Trophoblast cell (in vitro differentiated cells and primary cell): ENCODE measurements at regions not wholly inside any gene's neighbourhood (a gene's known extent, or its start where the extent isn't known, plus 50 kb on each side); places are given as distances from the start of the nearest gene placed in this dataset.

Experiments used
- DNase-seq, 2 donors: peaks; one replicate each; pipeline ENCODE4 v3.0.0-alpha.2; 2016
- H2AFZ ChIP-seq: 2 replicates; pipeline ENCODE4 v1.6.1; 2013; ENCODE audit warnings: low read length, moderate library complexity, mild to moderate bottlenecking; ENCODE audit not compliant: insufficient read depth, poor library complexity
- H2AK5ac ChIP-seq: 2 replicates; pipeline ENCODE4 v1.6.1; 2013; ENCODE audit warnings: mild to moderate bottlenecking, low read length
- H2BK120ac ChIP-seq: 2 replicates; pipeline ENCODE4 v1.6.1; 2013; ENCODE audit warnings: low read length, mild to moderate bottlenecking, moderate library complexity; ENCODE audit not compliant: insufficient read depth, poor library complexity
- H2BK12ac ChIP-seq: 2 replicates; pipeline ENCODE4 v1.6.1; 2013; ENCODE audit warnings: mild to moderate bottlenecking, low read length, moderate library complexity
- H2BK5ac ChIP-seq: 2 replicates; pipeline ENCODE4 v1.6.1; 2013; ENCODE audit warnings: low read length, low read depth, moderate library complexity, mild to moderate bottlenecking; ENCODE audit not compliant: poor library complexity
- H3K14ac ChIP-seq: 2 replicates; pipeline ENCODE4 v1.6.1; 2013; ENCODE audit warnings: mild to moderate bottlenecking, low read length
- H3K18ac ChIP-seq: 2 replicates; pipeline ENCODE4 v1.6.1; 2013; ENCODE audit warnings: mild to moderate bottlenecking, low read length
- H3K23ac ChIP-seq: 2 replicates; pipeline ENCODE4 v1.6.1; 2013; ENCODE audit warnings: low read length
- H3K27ac ChIP-seq: 2 replicates; pipeline ENCODE4 v1.5.1; 2013; ENCODE audit warnings: low read depth, mild to moderate bottlenecking, inconsistent platforms, low read length, moderate library complexity
- H3K27me3 ChIP-seq: 2 replicates; pipeline ENCODE4 v1.6.1; 2013; ENCODE audit warnings: inconsistent platforms, mild to moderate bottlenecking, low read length, moderate library complexity; ENCODE audit not compliant: insufficient read depth
- H3K36me3 ChIP-seq, 2 experiments: 1 replicate in 1 of 2; 2 replicates in 1 of 2; pipeline ENCODE4 v1.6.1; 2013; ENCODE audit warnings: low read length in 2 of 2, mild to moderate bottlenecking in 2 of 2, moderate library complexity in 1 of 2; ENCODE audit not compliant: insufficient read depth in 2 of 2, control insufficient read depth in 1 of 2
- H3K4ac ChIP-seq: 2 replicates; pipeline ENCODE4 v1.6.1; 2013; ENCODE audit warnings: low read depth, mild to moderate bottlenecking, low read length, moderate library complexity
- H3K4me1 ChIP-seq, 2 experiments: 1 replicate in 1 of 2; 2 replicates in 1 of 2; pipeline ENCODE4 v1.6.1; 2013; ENCODE audit warnings: low read length in 2 of 2, mild to moderate bottlenecking in 2 of 2, moderate library complexity in 1 of 2; ENCODE audit not compliant: insufficient read depth in 2 of 2, control insufficient read depth in 1 of 2
- H3K4me2 ChIP-seq: 2 replicates; pipeline ENCODE4 v1.6.1; 2013; ENCODE audit warnings: inconsistent platforms, mild to moderate bottlenecking, low read length, moderate library complexity
- H3K4me3 ChIP-seq: 2 replicates; pipeline ENCODE4 v1.5.1; 2013; ENCODE audit warnings: mild to moderate bottlenecking, low read depth, low read length, inconsistent platforms
- H3K79me1 ChIP-seq: one replicate; pipeline ENCODE4 v1.6.1; 2013; ENCODE audit warnings: low read length
- H3K79me2 ChIP-seq: 2 replicates; pipeline ENCODE4 v1.6.1; 2013; ENCODE audit warnings: low read length, mild to moderate bottlenecking; ENCODE audit not compliant: control insufficient read depth, insufficient read depth, poor library complexity
- H3K9ac ChIP-seq: 2 replicates; pipeline ENCODE4 v1.6.1; 2013; ENCODE audit warnings: mild to moderate bottlenecking, low read length
- H3K9me3 ChIP-seq: 2 replicates; pipeline ENCODE4 v1.6.1; 2013; ENCODE audit warnings: low read depth, mild to moderate bottlenecking, control low read depth, inconsistent platforms, low read length; ENCODE audit not compliant: insufficient read depth
- H4K12ac ChIP-seq: 2 replicates; pipeline ENCODE4 v1.6.1; 2013; ENCODE audit warnings: low read depth, mild to moderate bottlenecking, low read length, moderate library complexity
- H4K8ac ChIP-seq: 2 replicates; pipeline ENCODE4 v1.6.1; 2013; ENCODE audit warnings: low read depth, mild to moderate bottlenecking, low read length, moderate library complexity
- H4K91ac ChIP-seq: one replicate; pipeline ENCODE4 v1.6.1; 2013; ENCODE audit warnings: low read depth, mild to moderate bottlenecking, low read length, moderate library complexity
- WGBS: extraction: QIAGEN DNeasy Blood & Tissue Kit; methylation state at CpG from one replicate; pipeline ENCODE4 v1.1.7; 2013; ENCODE audit warnings: missing lambda C conversion rate; ENCODE audit not compliant: insufficient read length, insufficient coverage; ENCODE audit errors: extremely low coverage; 5-methylcytosine and 5-hydroxymethylcytosine counted together

DNA sequence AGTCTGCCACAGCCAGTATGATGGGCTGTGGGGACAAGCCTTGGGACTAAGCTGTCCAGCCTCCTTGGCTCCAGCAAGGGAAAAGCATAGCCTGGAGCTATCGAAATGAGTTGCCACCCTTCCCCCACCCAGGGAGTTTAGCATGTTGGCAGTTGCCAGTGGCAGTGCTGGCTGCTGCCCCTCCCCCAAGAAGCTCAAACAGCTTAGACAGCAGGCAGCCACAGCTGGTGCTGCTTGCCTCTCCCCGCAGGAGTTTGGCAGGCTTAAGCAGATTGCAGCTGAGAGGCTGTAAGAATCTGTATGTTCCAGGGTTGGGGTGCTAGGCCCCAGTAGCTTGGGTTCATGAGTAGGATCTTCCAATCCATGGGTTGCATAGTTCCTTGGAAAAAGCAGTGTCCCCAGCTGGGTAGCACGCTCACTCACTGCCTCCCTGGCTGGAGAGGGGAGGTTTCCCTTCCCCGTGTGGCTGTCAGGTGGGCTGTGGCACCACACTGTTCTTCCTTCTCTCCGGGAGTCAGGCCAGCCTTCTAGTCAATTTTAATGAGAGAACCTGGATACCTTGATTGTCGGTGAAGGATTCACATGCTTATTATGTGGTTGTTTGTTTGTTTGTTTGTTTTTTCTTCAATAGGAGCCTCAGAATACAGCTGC is 506.1 kb downstream of the CDH11 start:
- no peak overlapping the region for H3K14ac ChIP-seq
- no CpG with 5 or more reads among the region's 6 CpGs for WGBS
- H2AK5ac ChIP-seq, result no peak overlapping the region
- H3K27ac ChIP-seq, result no peak overlapping the region
- H3K18ac ChIP-seq, result no peak overlapping the region
- no peak for DNase-seq
- H4K8ac ChIP-seq, result no peak overlapping the region
- H3K4me1 ChIP-seq, result peaks cover 0 to 4% of the 10 kb centered on the region in 2 experiments
- no peak overlapping the region for H2BK5ac ChIP-seq
- H3K4me3 ChIP-seq, result no peak overlapping the region
- H3K4me2 ChIP-seq, result no peak overlapping the region
- no peak overlapping the region for H2BK12ac ChIP-seq
- no peak overlapping the region for H3K9ac ChIP-seq
- no peaks in the 10 kb centered on the region for H3K79me1 ChIP-seq
- H4K91ac ChIP-seq, result no peak overlapping the region
- no peak overlapping the region for H3K23ac ChIP-seq
- H3K4ac ChIP-seq, result no peak overlapping the region
- H3K36me3 ChIP-seq, result no peaks in the 10 kb centered on the region
- no peaks in the 10 kb centered on the region for H3K9me3 ChIP-seq
- H3K27me3 ChIP-seq, result no peaks in the 10 kb centered on the region
- H4K12ac ChIP-seq, result no peak overlapping the region
- H2BK120ac ChIP-seq, result no peak overlapping the region
- H3K79me2 ChIP-seq, result no peaks in the 10 kb centered on the region
- H2AFZ ChIP-seq, result no peak overlapping the region

DNA sequence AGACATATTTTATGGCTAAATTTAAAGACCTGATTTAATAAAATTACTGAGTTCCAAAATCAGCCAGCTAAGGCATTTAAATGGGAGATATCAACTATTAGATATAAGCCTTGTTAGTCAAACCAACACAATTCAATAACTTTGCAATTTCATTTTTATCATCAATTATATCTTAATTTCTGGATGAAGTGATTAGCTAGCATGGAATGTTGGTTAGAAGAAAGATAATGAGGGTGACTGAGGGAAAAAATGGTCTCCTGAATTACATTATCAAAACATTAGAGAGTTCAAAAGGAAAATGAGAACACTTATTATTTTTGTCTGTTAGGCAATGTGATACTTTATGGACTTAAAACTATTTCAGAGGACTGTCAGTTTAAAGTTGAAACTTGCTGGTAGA is 525.7 kb downstream of the CDH11 start:
- Histone ChIP-seq H3K79me2 (no peaks in the 10 kb centered on the region), H3K18ac (no peak overlapping the region), H3K9me3 (no peaks in the 10 kb centered on the region), H4K12ac (no peak overlapping the region), H3K4me1 (no peaks in the 10 kb centered on the region), H3K4me2 (no peak overlapping the region), H3K79me1 (no peaks in the 10 kb centered on the region), H2BK12ac (no peak overlapping the region), H3K27me3 (no peaks in the 10 kb centered on the region), H3K27ac (no peak overlapping the region), H2BK120ac (no peak overlapping the region), H3K4ac (no peak overlapping the region), H2AFZ (no peak overlapping the region), H4K91ac (no peak overlapping the region), H4K8ac (no peak overlapping the region), H3K4me3 (no peak overlapping the region), H2AK5ac (no peak overlapping the region), H3K9ac (no peak overlapping the region), H3K36me3 (no peaks in the 10 kb centered on the region), H3K14ac (no peak overlapping the region), H2BK5ac (no peak overlapping the region), H3K23ac (no peak overlapping the region)
- no peak for DNase-seq

DNA sequence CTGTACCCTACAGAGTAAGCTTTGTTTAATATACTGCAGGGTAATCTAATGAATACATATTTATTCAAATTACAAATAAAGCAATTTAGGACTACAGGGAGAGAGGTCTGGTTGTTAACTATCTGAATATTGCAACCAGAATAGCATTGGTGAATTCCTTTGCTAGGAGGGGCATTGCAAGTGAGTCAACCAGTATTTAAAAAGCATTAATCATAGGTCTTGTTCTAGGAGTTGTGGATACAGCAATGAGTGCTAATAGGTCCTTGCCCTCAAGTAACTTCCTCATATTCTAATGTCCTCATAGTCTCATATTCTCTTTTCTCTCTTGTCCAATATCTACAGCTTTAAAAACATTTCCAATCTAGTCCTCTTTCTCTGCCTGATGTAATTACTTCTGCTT is 531.4 kb downstream of the CDH11 start:
- Histone ChIP-seq H2BK120ac (no peak overlapping the region), H4K91ac (no peak overlapping the region), H3K9ac (no peak overlapping the region), H3K36me3 (no peaks in the 10 kb centered on the region), H3K4me2 (no peak overlapping the region), H3K4me3 (no peak overlapping the region), H3K4ac (no peak overlapping the region), H3K14ac (no peak overlapping the region), H3K79me1 (no peaks in the 10 kb centered on the region), H2AK5ac (no peak overlapping the region), H2AFZ (no peak overlapping the region), H3K18ac (no peak overlapping the region), H2BK12ac (no peak overlapping the region), H3K9me3 (no peaks in the 10 kb centered on the region), H4K8ac (no peak overlapping the region), H3K4me1 (no peaks in the 10 kb centered on the region), H4K12ac (no peak overlapping the region), H3K79me2 (no peaks in the 10 kb centered on the region), H3K27me3 (no peaks in the 10 kb centered on the region), H2BK5ac (no peak overlapping the region), H3K27ac (no peak overlapping the region), H3K23ac (no peak overlapping the region)
- no peak for DNase-seq

- no peak overlapping the region for H3K4me2 ChIP-seq
- H2BK120ac ChIP-seq, result no peak overlapping the region
- H2AK5ac ChIP-seq, result no peak overlapping the region
- no peak overlapping the region for H3K18ac ChIP-seq
- no peak overlapping the region for H2BK5ac ChIP-seq
- DNase-seq, result peak in 1 of 2 donors; percentile 0
- H2AFZ ChIP-seq, result no peak overlapping the region
- no peak overlapping the region for H4K91ac ChIP-seq
- H3K27ac ChIP-seq, result no peak overlapping the region
- H3K79me2 ChIP-seq, result no peaks in the 10 kb centered on the region
- H2BK12ac ChIP-seq, result no peak overlapping the region
- no peak overlapping the region for H4K8ac ChIP-seq
- no peak overlapping the region for H4K12ac ChIP-seq
- no peaks in the 10 kb centered on the region for H3K36me3 ChIP-seq
- H3K79me1 ChIP-seq, result no peaks in the 10 kb centered on the region
- no peak overlapping the region for H3K9ac ChIP-seq
- no peaks in the 10 kb centered on the region for H3K9me3 ChIP-seq
- H3K4ac ChIP-seq, result no peak overlapping the region
- no peak overlapping the region for H3K23ac ChIP-seq
- H3K4me1 ChIP-seq, result no peaks in the 10 kb centered on the region
- H3K27me3 ChIP-seq, result no peaks in the 10 kb centered on the region
- H3K14ac ChIP-seq, result no peak overlapping the region
- H3K4me3 ChIP-seq, result no peak overlapping the region
- no CpG with 5 or more reads among the region's 5 CpGs for WGBS
Observed at GRCh38 chr16:64589836-64590235, 532.0 kb downstream of the CDH11 start.
